CD4-positive, CD25-positive, alpha-beta regulatory T cell (primary cell): ENCODE measurements at regions not wholly inside any gene's neighbourhood (a gene's known extent, or its start where the extent isn't known, plus 50 kb on each side); places are given as distances from the start of the nearest gene placed in this dataset.

ENCODE experiments used
- ATAC-seq, 2 donors: fragments of 150-1000 bp; cut with Tn5 transposase; one replicate each; pipeline ENCODE4 v1.10.0; 2021; ENCODE audit warnings: low read depth in 2 of 2, moderate number of reproducible peaks in 2 of 2, moderate library complexity in 1 of 2
- DNase-seq, 3 donors: peaks; one replicate each; pipeline versions ENCODE4 v3.0.0 to v3.0.0-alpha.2; 2012 to 2022; ENCODE audit warnings: mixed read lengths in 1 of 3
- H3K27ac ChIP-seq: one replicate; pipeline ENCODE4 v1.7.0; 2013; ENCODE audit warnings: mild to moderate bottlenecking, low read length; ENCODE audit not compliant: insufficient read depth, poor library complexity, severe bottlenecking
- H3K27me3 ChIP-seq: one replicate; pipeline ENCODE4 v1.7.0; 2013; ENCODE audit warnings: low read length; ENCODE audit not compliant: control insufficient read depth, insufficient read depth
- H3K36me3 ChIP-seq: one replicate; pipeline ENCODE4 v1.7.0; 2013; ENCODE audit warnings: mild to moderate bottlenecking, low read length, moderate library complexity; ENCODE audit not compliant: control insufficient read depth, insufficient read depth
- H3K4me1 ChIP-seq: 2 replicates; pipeline ENCODE4 v1.7.0; 2013; ENCODE audit warnings: mild to moderate bottlenecking, low read length; ENCODE audit not compliant: insufficient read depth, control insufficient read depth, poor library complexity, severe bottlenecking
- H3K4me3 ChIP-seq: one replicate; pipeline ENCODE4 v1.7.0; 2013; ENCODE audit warnings: low read depth, mild to moderate bottlenecking, low read length, moderate library complexity
- H3K9me3 ChIP-seq, 2 experiments: 1 replicate in 1 of 2; 2 replicates in 1 of 2; pipeline ENCODE4 v1.7.0; 2013; ENCODE audit warnings: low read length in 2 of 2, mild to moderate bottlenecking in 1 of 2, moderate library complexity in 1 of 2; ENCODE audit not compliant: control insufficient read depth in 2 of 2
- H3K27ac Mint-ChIP-seq, 3 donors: one replicate each; pipeline ENCODE4 v1.8.0; 2020 to 2022; ENCODE audit warnings: mild to moderate bottlenecking in 3 of 3, mixed read lengths in 3 of 3, moderate library complexity in 2 of 3
- H3K27me3 Mint-ChIP-seq: one replicate; pipeline ENCODE4 v1.8.0; 2022; ENCODE audit warnings: mild to moderate bottlenecking, mixed read lengths
- H3K36me3 Mint-ChIP-seq: one replicate; pipeline ENCODE4 v1.8.0; 2020; ENCODE audit warnings: mixed read lengths
- H3K4me1 Mint-ChIP-seq, 4 donors: one replicate each; pipeline ENCODE4 v1.8.0; 2020 to 2022; ENCODE audit warnings: mixed read lengths in 4 of 4, mild to moderate bottlenecking in 1 of 4
- H3K4me3 Mint-ChIP-seq, 4 donors: one replicate each; pipeline ENCODE4 v1.8.0; 2020 to 2022; ENCODE audit warnings: mild to moderate bottlenecking in 4 of 4, mixed read lengths in 4 of 4, moderate library complexity in 3 of 4
- H3K9me3 Mint-ChIP-seq, 7 donors: one replicate each; pipeline ENCODE4 v1.8.0; 2020 to 2022; ENCODE audit warnings: mixed read lengths in 7 of 7, mild to moderate bottlenecking in 3 of 7, moderate library complexity in 2 of 7

DNA sequence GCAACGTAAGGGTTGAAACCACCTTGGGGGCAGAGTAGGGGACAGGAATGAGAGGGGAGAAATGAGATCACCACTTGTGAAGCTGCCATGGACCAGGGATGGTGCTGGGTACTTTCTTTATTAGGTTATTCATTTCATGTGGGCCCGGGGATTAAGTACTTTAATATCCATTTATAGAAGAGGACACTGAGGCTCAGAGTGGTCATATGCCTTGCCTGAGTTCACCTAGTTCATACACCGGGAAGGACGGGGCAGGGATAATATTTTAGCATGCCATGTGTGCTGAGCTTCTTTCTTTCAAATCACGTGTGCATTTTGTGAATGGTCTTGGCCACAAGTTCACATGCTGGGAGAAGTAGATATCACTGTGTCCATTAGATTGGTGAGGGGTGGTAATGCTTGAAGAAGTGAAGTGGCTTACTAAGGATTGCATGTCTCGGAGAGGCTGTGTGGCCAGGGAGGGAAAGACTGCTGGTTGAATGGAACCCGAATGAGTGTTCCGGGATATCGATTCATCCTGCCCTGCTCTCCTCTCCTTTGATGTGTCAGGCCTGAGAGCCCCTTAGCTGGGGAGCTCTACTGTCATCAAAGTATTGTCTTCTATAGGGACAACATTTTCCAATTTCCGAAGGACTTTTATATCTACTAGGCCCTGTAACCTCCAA lies 187.1 kb downstream of the MYCN start:
- H3K4me3 ChIP-seq = no peak overlapping the region
- ATAC-seq (no peak), DNase-seq (no peak)
- no peaks in the 10 kb centered on the region for H3K4me1 Mint-ChIP-seq
- H3K36me3 Mint-ChIP-seq = no peaks in the 10 kb centered on the region
- no peaks in the 10 kb centered on the region for H3K36me3 ChIP-seq
- no peaks in the 10 kb centered on the region for H3K27me3 Mint-ChIP-seq
- no peak overlapping the region for H3K4me3 Mint-ChIP-seq
- H3K4me1 ChIP-seq = no peaks in the 10 kb centered on the region
- H3K27me3 ChIP-seq = no peaks in the 10 kb centered on the region
- no peaks in the 10 kb centered on the region for H3K9me3 ChIP-seq
- H3K27ac Mint-ChIP-seq = no peak overlapping the region
- no peak overlapping the region for H3K27ac ChIP-seq
- peaks cover 0 to 3% (median 0%) of the 10 kb centered on the region in 7 donors for H3K9me3 Mint-ChIP-seq

DNA sequence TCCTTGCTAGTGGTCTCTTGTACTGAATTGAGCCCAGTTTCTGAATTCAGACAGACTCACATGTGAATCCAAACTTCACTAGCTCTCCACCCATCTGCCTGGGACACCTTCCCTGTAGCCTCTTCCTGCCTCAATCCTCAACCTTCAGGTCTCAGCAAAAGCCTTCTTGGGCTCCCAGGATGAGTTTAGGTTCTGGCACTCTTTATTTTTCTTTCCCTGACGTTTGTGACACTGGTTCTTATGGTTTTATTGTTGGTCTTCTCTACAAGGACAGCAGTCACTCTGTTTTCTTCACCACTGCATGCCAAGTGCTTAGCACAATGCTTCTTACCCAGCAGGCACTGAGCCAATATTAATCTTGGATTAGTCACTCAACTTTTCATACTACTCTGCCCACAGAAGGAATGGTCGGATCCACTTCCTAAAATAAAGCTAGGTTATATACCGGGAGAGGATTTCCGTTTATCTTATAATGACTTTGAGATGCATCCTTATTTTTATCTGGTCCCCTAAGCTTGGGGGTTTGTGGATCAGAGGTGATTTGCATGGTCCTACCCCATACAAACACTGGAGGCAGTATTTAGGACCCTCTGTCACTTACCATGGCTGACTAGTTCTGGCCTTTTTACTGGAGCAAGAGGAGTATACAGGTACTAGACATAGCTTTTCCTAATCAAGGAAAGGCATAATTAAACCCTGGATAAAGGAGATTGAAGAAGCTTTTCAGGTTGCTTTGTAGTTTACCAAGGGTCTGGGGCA lies 186.3 kb downstream of the MYCN start:
- H3K36me3 ChIP-seq = no peaks in the 10 kb centered on the region
- H3K27ac ChIP-seq = no peak overlapping the region
- no peaks in the 10 kb centered on the region for H3K27me3 ChIP-seq
- Mint-ChIP-seq H3K36me3 (no peaks in the 10 kb centered on the region), H3K27me3 (no peaks in the 10 kb centered on the region), H3K27ac (no peak overlapping the region), H3K9me3 (peaks cover 0 to 3% (median 0%) of the 10 kb centered on the region in 7 donors), H3K4me3 (no peak overlapping the region), H3K4me1 (no peaks in the 10 kb centered on the region)
- no peaks in the 10 kb centered on the region for H3K9me3 ChIP-seq
- no peaks in the 10 kb centered on the region for H3K4me1 ChIP-seq
- no peak for DNase-seq
- no peak overlapping the region for H3K4me3 ChIP-seq
- no peak for ATAC-seq

DNA sequence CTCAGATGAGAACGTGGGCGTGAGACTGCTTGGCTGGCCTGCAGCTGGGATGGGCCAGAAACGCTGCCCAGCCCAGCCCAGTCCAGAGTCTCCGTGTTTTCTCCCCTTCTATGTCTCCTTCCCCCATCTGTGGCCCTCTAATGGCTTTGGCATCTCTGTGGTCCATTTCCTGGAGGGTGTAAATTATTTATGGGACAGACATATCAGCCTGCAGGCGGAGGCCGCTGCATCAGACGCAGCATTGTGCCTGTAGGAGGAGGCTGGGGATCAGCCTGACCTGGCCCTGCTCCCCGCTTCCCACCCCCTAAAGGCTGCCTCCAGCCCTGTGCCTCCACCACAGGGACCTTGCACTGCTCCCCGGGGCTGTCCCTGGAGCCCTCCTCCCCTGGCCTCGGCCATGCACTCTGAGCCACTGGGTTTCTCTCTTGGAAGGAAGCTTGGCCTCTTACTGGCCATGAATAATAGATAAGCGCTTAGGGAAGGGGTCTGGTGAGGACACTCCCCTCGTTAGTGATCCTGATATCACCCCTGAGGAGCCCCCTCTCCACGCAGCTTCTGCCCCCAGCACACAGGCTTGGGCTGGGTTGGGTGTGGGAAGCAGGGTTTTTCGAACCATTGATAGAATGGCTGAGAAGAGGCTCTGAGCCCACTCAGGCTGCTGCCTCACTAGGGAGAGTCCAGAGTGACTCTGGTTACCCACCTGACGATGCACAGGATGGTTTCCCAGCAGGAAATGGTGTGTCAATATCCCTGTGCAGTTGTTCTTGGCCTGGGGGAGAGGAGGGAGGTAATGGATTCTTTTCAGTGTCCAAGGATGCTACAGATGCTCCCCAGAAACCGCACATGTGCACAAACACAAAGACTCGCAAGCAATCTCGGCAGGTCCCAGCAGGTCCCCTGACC lies 185.5 kb downstream of the MYCN start:
- H3K27ac Mint-ChIP-seq = no peak overlapping the region

DNA sequence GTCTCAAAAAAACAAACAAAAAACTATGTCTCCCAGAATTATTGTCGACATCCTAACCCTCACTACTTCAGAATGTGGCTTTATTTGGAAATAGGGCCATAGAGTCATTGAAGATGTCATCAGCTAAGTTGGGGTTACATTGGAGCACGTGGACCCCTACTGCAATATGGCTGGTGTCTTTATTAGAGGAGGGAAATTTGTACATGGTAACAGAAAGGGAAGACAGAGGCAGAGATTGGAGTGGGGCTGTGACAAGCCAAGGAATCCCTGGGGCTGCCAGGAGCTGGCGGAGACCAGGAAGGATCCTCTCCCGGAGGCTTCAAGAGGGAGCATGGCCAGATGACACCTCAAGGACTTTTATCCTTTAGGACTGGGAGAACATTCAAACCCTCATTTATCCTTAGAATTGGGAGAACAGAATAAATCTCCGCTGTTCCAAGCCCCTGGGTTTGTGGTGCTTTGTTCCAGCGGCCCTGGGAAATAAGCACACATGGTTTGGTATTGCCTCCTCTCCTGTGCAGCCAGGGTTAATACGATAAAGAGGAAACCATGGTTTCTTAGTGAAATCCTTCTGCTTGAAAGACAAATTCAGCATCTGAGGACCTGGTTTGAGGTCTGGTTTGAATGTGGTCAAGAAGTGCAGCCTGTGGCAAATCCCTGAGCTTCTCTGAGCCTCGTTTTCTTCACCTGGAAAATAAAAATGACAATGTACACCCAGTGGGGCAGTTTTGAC lies 184.7 kb downstream of the MYCN start:
- Histone ChIP-seq H3K4me3 (no peak overlapping the region), H3K27me3 (no peaks in the 10 kb centered on the region), H3K27ac (no peak overlapping the region), H3K9me3 (no peaks in the 10 kb centered on the region), H3K4me1 (no peaks in the 10 kb centered on the region), H3K36me3 (no peaks in the 10 kb centered on the region)
- peaks cover 0 to 3% (median 0%) of the 10 kb centered on the region in 7 donors for H3K9me3 Mint-ChIP-seq
- ATAC-seq = no peak
- no peak overlapping the region for H3K27ac Mint-ChIP-seq
- no peaks in the 10 kb centered on the region for H3K36me3 Mint-ChIP-seq
- no peak for DNase-seq
- no peaks in the 10 kb centered on the region for H3K27me3 Mint-ChIP-seq
- no peak overlapping the region for H3K4me3 Mint-ChIP-seq
- no peaks in the 10 kb centered on the region for H3K4me1 Mint-ChIP-seq

More for the DNA sequence above, 185.5 kb downstream of the MYCN start:
- H3K4me1 ChIP-seq = no peaks in the 10 kb centered on the region
- Mint-ChIP-seq H3K4me3 (no peak overlapping the region), H3K36me3 (no peaks in the 10 kb centered on the region), H3K27me3 (no peaks in the 10 kb centered on the region), H3K9me3 (peaks cover 0 to 3% (median 0%) of the 10 kb centered on the region in 7 donors), H3K4me1 (no peaks in the 10 kb centered on the region)
- H3K4me3 ChIP-seq = no peak overlapping the region
- no peaks in the 10 kb centered on the region for H3K27me3 ChIP-seq
- no peaks in the 10 kb centered on the region for H3K9me3 ChIP-seq
- no peak overlapping the region for H3K27ac ChIP-seq
- no peak for DNase-seq
- no peaks in the 10 kb centered on the region for H3K36me3 ChIP-seq
- no peak for ATAC-seq

DNA sequence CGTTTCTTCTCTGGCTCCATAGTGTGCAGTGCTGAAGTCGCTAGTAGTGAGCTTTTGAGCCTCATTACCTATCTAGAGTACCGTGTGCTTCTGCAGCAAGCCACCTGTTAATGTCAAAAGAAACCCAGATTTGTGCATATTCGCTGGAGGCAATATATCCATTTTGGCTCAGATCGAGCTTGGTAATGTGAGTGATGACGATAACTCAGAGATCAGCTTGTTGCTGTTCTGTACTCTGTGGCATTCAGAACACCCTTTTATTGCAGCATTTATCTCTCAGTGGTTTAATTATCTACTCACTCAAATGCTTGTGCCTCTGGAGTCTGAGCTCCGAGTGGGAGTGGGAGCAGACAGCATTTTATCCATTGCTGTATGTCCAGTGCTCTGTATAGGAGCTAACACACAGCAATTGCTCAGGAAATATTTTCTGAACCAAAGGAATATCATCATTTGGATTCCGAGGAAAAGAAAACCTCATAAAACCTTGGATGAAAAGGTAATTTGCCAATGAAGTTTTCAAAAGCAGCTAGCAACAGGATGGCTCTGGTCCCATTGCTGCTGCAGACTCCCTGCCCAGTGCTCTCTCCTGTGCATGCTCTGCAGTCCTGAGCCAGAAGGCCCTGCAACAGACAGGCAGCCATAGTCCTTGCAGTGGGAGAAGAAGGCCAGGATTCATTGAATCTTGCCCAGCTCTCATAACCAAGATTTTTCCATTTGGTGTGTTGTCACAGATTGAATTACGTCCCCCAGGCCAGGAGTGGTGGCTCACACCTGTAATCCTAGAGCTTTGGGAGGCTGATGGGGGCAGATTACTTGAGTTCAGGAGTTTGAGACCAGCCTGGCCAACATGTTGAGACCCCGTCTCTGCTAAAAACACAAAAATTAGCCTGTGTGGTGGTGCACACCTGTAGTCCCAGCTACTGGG lies 183.8 kb downstream of the MYCN start:
- Histone ChIP-seq H3K4me3 (no peak overlapping the region), H3K27me3 (no peaks in the 10 kb centered on the region), H3K9me3 (no peaks in the 10 kb centered on the region), H3K27ac (no peak overlapping the region), H3K36me3 (no peaks in the 10 kb centered on the region), H3K4me1 (no peaks in the 10 kb centered on the region)
- ATAC-seq (no peak), DNase-seq (no peak)
- Mint-ChIP-seq H3K4me1 (no peaks in the 10 kb centered on the region), H3K27ac (no peak overlapping the region), H3K36me3 (no peaks in the 10 kb centered on the region), H3K27me3 (no peaks in the 10 kb centered on the region), H3K4me3 (no peak overlapping the region), H3K9me3 (peaks cover 0 to 3% (median 0%) of the 10 kb centered on the region in 7 donors)

DNA sequence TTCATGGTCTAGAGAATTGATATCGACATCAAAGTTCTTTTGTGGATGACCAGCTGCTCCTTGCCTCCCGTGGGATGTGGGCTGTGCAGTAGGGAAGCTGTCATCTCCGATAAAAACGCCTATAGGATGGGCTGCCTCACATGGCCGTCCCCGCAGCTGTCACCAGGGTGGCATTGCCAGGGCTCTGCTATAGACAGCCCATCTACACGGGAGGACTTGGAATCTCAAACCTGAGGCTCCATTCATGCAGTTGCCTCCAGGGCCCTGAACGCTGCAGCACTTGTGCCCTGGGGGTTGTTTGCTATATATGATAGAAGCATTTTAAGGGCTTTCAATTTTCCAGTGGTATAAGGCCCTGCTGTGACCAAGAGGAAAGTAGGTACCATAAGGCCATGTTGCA lies 183.1 kb downstream of the MYCN start:
- H3K36me3 Mint-ChIP-seq = no peaks in the 10 kb centered on the region
- no peaks in the 10 kb centered on the region for H3K27me3 Mint-ChIP-seq
- Histone ChIP-seq H3K4me1 (no peaks in the 10 kb centered on the region), H3K4me3 (no peak overlapping the region), H3K36me3 (no peaks in the 10 kb centered on the region), H3K9me3 (no peaks in the 10 kb centered on the region), H3K27me3 (no peaks in the 10 kb centered on the region), H3K27ac (no peak overlapping the region)
- DNase-seq = no peak
- H3K4me1 Mint-ChIP-seq = no peaks in the 10 kb centered on the region
- peaks cover 0 to 3% (median 0%) of the 10 kb centered on the region in 7 donors for H3K9me3 Mint-ChIP-seq
- H3K27ac Mint-ChIP-seq = no peak overlapping the region
- ATAC-seq = no peak
- no peak overlapping the region for H3K4me3 Mint-ChIP-seq
